Gastroesophageal sphincter (tissue), 4 donors: ENCODE measurements at regions not wholly inside any gene's neighbourhood (a gene's known extent, or its start where the extent isn't known, plus 50 kb on each side); places are given as distances from the start of the nearest gene placed in this dataset.
A peak's percentile ranks its signal among the peaks of the same experiment; 100 is the strongest.

Experiments
- ATAC-seq: fragments of 150-250 bp; one replicate; pipeline ENCODE4 v1.9.1; 2016; ENCODE audit warnings: mild to moderate bottlenecking, moderate library complexity
- H3K27ac ChIP-seq, 4 donors: fragments of 200-600 bp; sonication (generic) in 3 of 4; 1 replicate in 3 of 4; 2 replicates in 1 of 4; pipeline ENCODE4 v1.5.1; 2016 to 2019
- H3K27me3 ChIP-seq: fragments of 200-600 bp; sonication (generic); one replicate; pipeline ENCODE4 v1.5.1; 2019
- H3K36me3 ChIP-seq, 2 donors: fragments of 200-600 bp; sonication (generic); one replicate each; pipeline ENCODE4 v1.5.1; 2019; ENCODE audit warnings: control low read depth in 1 of 2
- H3K4me1 ChIP-seq, 3 donors: fragments of 200-600 bp; sonication (generic); 1 replicate in 2 of 3; 2 replicates in 1 of 3; pipeline ENCODE4 v1.5.1; 2016 to 2019; ENCODE audit warnings: control low read depth in 2 of 3
- H3K4me3 ChIP-seq, 2 donors: fragments of 200-600 bp; sonication (generic); one replicate each; pipeline ENCODE4 v1.5.1; 2019; ENCODE audit warnings: mild to moderate bottlenecking in 1 of 2, moderate library complexity in 1 of 2
- H3K9me3 ChIP-seq, 3 donors: fragments of 200-600 bp; sonication (generic); one replicate each; pipeline ENCODE4 v1.5.1; 2017 to 2019; ENCODE audit warnings: control low read depth in 2 of 3
- CTCF ChIP-seq, 4 experiments: fragments of 200-600 bp in 2 of 4; fragments of 450-650 bp in 2 of 4; sonication (generic) in 1 of 4; IDR thresholded peaks; one replicate each; pipeline ENCODE4 v1.5.1; 2017 to 2019; ENCODE audit warnings: antibody characterized with exemption in 4 of 4, mild to moderate bottlenecking in 2 of 4, moderate library complexity in 2 of 4
- EP300 ChIP-seq: sonication (generic); formaldehyde crosslinking; IDR thresholded peaks from one replicate; pipeline ENCODE4 v1.6.1; 2017; ENCODE audit warnings: antibody characterized with exemption, mild to moderate bottlenecking
- POLR2A ChIP-seq, 2 donors: fragments of 450-650 bp; IDR thresholded peaks; one replicate each; pipeline ENCODE4 v1.6.1; 2017; ENCODE audit warnings: antibody characterized with exemption in 2 of 2, mild to moderate bottlenecking in 2 of 2, moderate library complexity in 1 of 2
- POLR2AphosphoS5 ChIP-seq: sonication (generic); formaldehyde crosslinking; IDR thresholded peaks from one replicate; pipeline ENCODE4 v1.6.1; 2017; ENCODE audit warnings: antibody characterized with exemption
- WGBS, 2 donors: methylation state at CpG; one replicate each; pipeline ENCODE4 v1.1.5; 2018; ENCODE audit warnings: low coverage in 1 of 2; 5-methylcytosine and 5-hydroxymethylcytosine counted together

- Histone ChIP-seq H3K36me3 (no peaks in the 10 kb centered on the region), H3K27me3 (no peaks in the 10 kb centered on the region), H3K9me3 (no peaks in the 10 kb centered on the region), H3K4me1 (peaks cover 0 to 12% (median 0%) of the 10 kb centered on the region in 3 donors), H3K27ac (no peak overlapping the region), H3K4me3 (no peak overlapping the region)
- WGBS, 2 donors = 78% methylated on average over 5 of the region's 7 CpGs; no CpG with 5 or more reads in 1 of the 2 donors
- TF ChIP-seq POLR2AphosphoS5 (no peak), CTCF (IDR thresholded peaks at IDR 0.05) (no peak), POLR2A (IDR thresholded peaks at IDR 0.05) (no peak), EP300 (no peak)
- no peak for ATAC-seq
Observed at GRCh38 chr9:84189904-84190303, 150.7 kb downstream of the SLC28A3 start.

- ATAC-seq = no peak
- TF ChIP-seq EP300 = no peak
- no peak for TF ChIP-seq POLR2A (IDR thresholded peaks at IDR 0.05)
- TF ChIP-seq CTCF (IDR thresholded peaks at IDR 0.05) = no peak
- no peak for TF ChIP-seq POLR2AphosphoS5
- peaks cover 0 to 12% (median 0%) of the 10 kb centered on the region in 3 donors for H3K4me1 ChIP-seq
- H3K27ac ChIP-seq = no peak overlapping the region
- WGBS, 2 donors = 79 to 83% methylated on average over 2 of the region's 2 CpGs
- no peaks in the 10 kb centered on the region for H3K36me3 ChIP-seq
- no peaks in the 10 kb centered on the region for H3K9me3 ChIP-seq
- no peak overlapping the region for H3K4me3 ChIP-seq
- H3K27me3 ChIP-seq = no peaks in the 10 kb centered on the region
Observed at GRCh38 chr9:84190411-84190810, 150.1 kb downstream of the SLC28A3 start.

- Histone ChIP-seq H3K4me3 (no peak overlapping the region), H3K36me3 (no peaks in the 10 kb centered on the region), H3K27ac (no peak overlapping the region), H3K27me3 (no peaks in the 10 kb centered on the region), H3K9me3 (no peaks in the 10 kb centered on the region), H3K4me1 (peaks cover 0 to 3% (median 0%) of the 10 kb centered on the region in 3 donors)
- 0 to 16% methylated on average over 1 to 5 of the region's 9 CpGs for WGBS, 2 donors
- no peak for ATAC-seq
- TF ChIP-seq CTCF (IDR thresholded peaks at IDR 0.05) = no peak
- no peak for TF ChIP-seq EP300
- no peak for TF ChIP-seq POLR2A (IDR thresholded peaks at IDR 0.05)
- no peak for TF ChIP-seq POLR2AphosphoS5
Observed at GRCh38 chr9:84206801-84207370, 133.7 kb downstream of the SLC28A3 start.

GRCh38 chr9:84207491-84207951 is 133.0 kb downstream of the SLC28A3 start:
- Histone ChIP-seq H3K4me1 (peaks cover 0 to 3% (median 0%) of the 10 kb centered on the region in 3 donors), H3K4me3 (no peak overlapping the region), H3K36me3 (no peaks in the 10 kb centered on the region), H3K27ac (no peak overlapping the region), H3K27me3 (no peaks in the 10 kb centered on the region), H3K9me3 (no peaks in the 10 kb centered on the region)
- WGBS, 2 donors = 20 to 22% methylated on average over 4 to 6 of the region's 6 CpGs
- ATAC-seq = peak; percentile 28
- TF ChIP-seq POLR2A (IDR thresholded peaks at IDR 0.05) = no peak
- no peak for TF ChIP-seq EP300
- peak; percentile 4 for TF ChIP-seq POLR2AphosphoS5
- no peak for TF ChIP-seq CTCF (IDR thresholded peaks at IDR 0.05)

GRCh38 chr9:84212246-84212645 is 128.3 kb downstream of the SLC28A3 start:
- WGBS, 2 donors = 65 to 76% methylated on average over 2 to 3 of the region's 3 CpGs
- Histone ChIP-seq H3K27ac (no peak overlapping the region), H3K4me3 (no peak overlapping the region), H3K4me1 (peaks cover 0 to 2% (median 0%) of the 10 kb centered on the region in 3 donors), H3K36me3 (no peaks in the 10 kb centered on the region), H3K9me3 (no peaks in the 10 kb centered on the region), H3K27me3 (no peaks in the 10 kb centered on the region)
- ATAC-seq = no peak
- TF ChIP-seq POLR2AphosphoS5 (no peak), EP300 (no peak), CTCF (IDR thresholded peaks at IDR 0.05) (no peak), POLR2A (IDR thresholded peaks at IDR 0.05) (no peak)
